ENCODE measurements at regions not wholly inside any gene's neighbourhood (a gene's known extent, or its start where the extent isn't known, plus 50 kb on each side); places are given as distances from the start of the nearest gene placed in this dataset.

- H3K4me1 ChIP-seq (ENCODE audit: control insufficient read depth, extremely low read depth, insufficient read depth, low read length), result peaks cover 63% of the 10 kb centered on the region
- H4K20me1 ChIP-seq (ENCODE audit: control insufficient read depth, extremely low read depth, insufficient read depth, low read length), result no peaks in the 10 kb centered on the region
- H3K4me2 ChIP-seq (ENCODE audit: control insufficient read depth, extremely low read depth, insufficient read depth, low read depth, low read length), result peak overlapping the region; percentile 51
- dilution Hi-C loops (cut with MboI; ENCODE audit: extremely low pct_ligation_motif_present, low sequenced_read_pairs), result no loop called here
- no peaks in the 10 kb centered on the region for H3K9me1 ChIP-seq (ENCODE audit: control insufficient read depth, extremely low read depth, insufficient read depth, low read length)
- no peaks in the 10 kb centered on the region for H3K79me2 ChIP-seq (ENCODE audit: control insufficient read depth, insufficient read depth, low read length)
- H3K9me3 ChIP-seq (ENCODE audit: control insufficient read depth, low read depth, low read length), result no peaks in the 10 kb centered on the region
- no peak overlapping the region for H3K4me3 ChIP-seq (ENCODE audit: control insufficient read depth in 2 of 3, extremely low read depth in 1 of 3, insufficient read depth in 2 of 3, low read depth in 1 of 3, low read length in 3 of 3)
- no peaks in the 10 kb centered on the region for H3K27me3 ChIP-seq (ENCODE audit: control insufficient read depth, extremely low read depth, insufficient read depth, low read length)
- no peak overlapping the region for H2AFZ ChIP-seq (ENCODE audit: control insufficient read depth, low read length)
- no peaks in the 10 kb centered on the region for H3K36me3 ChIP-seq (ENCODE audit: control insufficient read depth in 2 of 2, extremely low read depth in 1 of 2, insufficient read depth in 2 of 2, low read length in 2 of 2)
- no peak for DNase-seq (ENCODE audit: low read depth, low spot score)
- TF ChIP-seq CTCF (optimal IDR thresholded peaks at IDR 0.05 in 1 of 3, IDR thresholded peaks at IDR 0.05 in 1 of 3, conservative IDR thresholded peaks at IDR 0.05 in 1 of 3; ENCODE audit: extremely low read depth in 1 of 3, insufficient read depth in 2 of 3, low read length in 3 of 3) (no peak), EZH2 (IDR thresholded peaks at IDR 0.05; ENCODE audit: low read length) (no peak)
- FAIRE-seq, result no peak
- peak overlapping the region; percentile 86 for H3K27ac ChIP-seq (ENCODE audit: control insufficient read depth, insufficient read depth, low read length)
- no peak overlapping the region for H3K9ac ChIP-seq (ENCODE audit: control insufficient read depth, extremely low read depth, insufficient read depth, low read length)
Observed at GRCh38 chr1:58928514-58928913, 144.7 kb upstream of the JUN start.

- no peaks in the 10 kb centered on the region for H3K27me3 ChIP-seq (ENCODE audit: control insufficient read depth, extremely low read depth, insufficient read depth, low read length)
- FAIRE-seq (peak; percentile 90), DNase-seq (ENCODE audit: low read depth, low spot score) (no peak)
- peak overlapping the region; percentile 52 for H2AFZ ChIP-seq (ENCODE audit: control insufficient read depth, low read length)
- H3K9me1 ChIP-seq (ENCODE audit: control insufficient read depth, extremely low read depth, insufficient read depth, low read length), result no peaks in the 10 kb centered on the region
- no peaks in the 10 kb centered on the region for H3K36me3 ChIP-seq (ENCODE audit: control insufficient read depth in 2 of 2, extremely low read depth in 1 of 2, insufficient read depth in 2 of 2, low read length in 2 of 2)
- no peak overlapping the region for H3K4me3 ChIP-seq (ENCODE audit: control insufficient read depth in 2 of 3, extremely low read depth in 1 of 3, insufficient read depth in 2 of 3, low read depth in 1 of 3, low read length in 3 of 3)
- peak overlapping the region; percentile 86 for H3K27ac ChIP-seq (ENCODE audit: control insufficient read depth, insufficient read depth, low read length)
- H4K20me1 ChIP-seq (ENCODE audit: control insufficient read depth, extremely low read depth, insufficient read depth, low read length), result no peaks in the 10 kb centered on the region
- no peaks in the 10 kb centered on the region for H3K79me2 ChIP-seq (ENCODE audit: control insufficient read depth, insufficient read depth, low read length)
- no peaks in the 10 kb centered on the region for H3K9me3 ChIP-seq (ENCODE audit: control insufficient read depth, low read depth, low read length)
- peak overlapping the region; percentile 51 for H3K4me2 ChIP-seq (ENCODE audit: control insufficient read depth, extremely low read depth, insufficient read depth, low read depth, low read length)
- H3K4me1 ChIP-seq (ENCODE audit: control insufficient read depth, extremely low read depth, insufficient read depth, low read length), result peaks cover 67% of the 10 kb centered on the region
- no peak for TF ChIP-seq EZH2 (IDR thresholded peaks at IDR 0.05; ENCODE audit: low read length)
- TF ChIP-seq CTCF (optimal IDR thresholded peaks at IDR 0.05 in 1 of 3, IDR thresholded peaks at IDR 0.05 in 1 of 3, conservative IDR thresholded peaks at IDR 0.05 in 1 of 3; ENCODE audit: extremely low read depth in 1 of 3, insufficient read depth in 2 of 3, low read length in 3 of 3), result no peak
- dilution Hi-C loops (cut with MboI; ENCODE audit: extremely low pct_ligation_motif_present, low sequenced_read_pairs), result no loop called here
- H3K9ac ChIP-seq (ENCODE audit: control insufficient read depth, extremely low read depth, insufficient read depth, low read length), result peak overlapping the region; percentile 70
Observed at GRCh38 chr1:58929671-58930325, 146.0 kb upstream of the JUN start.
